Neural cell (in vitro differentiated cells): ENCODE measurements at regions not wholly inside any gene's neighbourhood (a gene's known extent, or its start where the extent isn't known, plus 50 kb on each side); places are given as distances from the start of the nearest gene placed in this dataset.

ENCODE experiments used
- H2AFZ ChIP-seq: fragments of 200-600, 300-800 bp; sonication (generic), shearing (Covaris generic); 2 replicates; pipeline ENCODE4 v1.6.0; 2014; ENCODE audit warnings: low read depth, mild to moderate bottlenecking, antibody characterized with exemption, low read length, moderate library complexity
- H3F3A ChIP-seq: fragments of 200-600 bp; shearing (Covaris generic); 2 replicates; pipeline ENCODE4 v1.6.1; 2016; ENCODE audit warnings: mild to moderate bottlenecking, moderate library complexity, mixed read lengths, antibody characterized with exemption, low read length; ENCODE audit not compliant: insufficient read depth, poor library complexity, severe bottlenecking
- H3K27ac ChIP-seq: fragments of 200-600, 300-800 bp; sonication (generic), shearing (Covaris generic); 2 replicates; pipeline ENCODE4 v1.5.1; 2014; ENCODE audit warnings: mild to moderate bottlenecking, low read length, moderate library complexity
- H3K27me3 ChIP-seq: fragments of 300-800, 200-600 bp; sonication (generic), shearing (Covaris generic); 2 replicates; pipeline ENCODE4 v1.6.0; 2014; ENCODE audit warnings: mild to moderate bottlenecking, low read depth, low read length, moderate library complexity; ENCODE audit not compliant: insufficient read depth
- H3K36me3 ChIP-seq: fragments of 300-800, 200-600 bp; sonication (generic), shearing (Covaris generic); 2 replicates; pipeline ENCODE4 v1.5.1; 2014; ENCODE audit warnings: mild to moderate bottlenecking, antibody characterized with exemption, low read length, moderate library complexity; ENCODE audit not compliant: insufficient read depth
- H3K4me2 ChIP-seq: fragments of 300-800, 200-600 bp; sonication (generic), shearing (Covaris generic); 2 replicates; pipeline ENCODE4 v1.6.0; 2014; ENCODE audit warnings: mild to moderate bottlenecking, low read length
- H3K4me3 ChIP-seq: fragments of 300-800, 200-600 bp; sonication (generic), shearing (Covaris generic); 2 replicates; pipeline ENCODE4 v1.5.1; 2014; ENCODE audit warnings: mild to moderate bottlenecking, low read length, moderate library complexity
- H3K79me2 ChIP-seq: fragments of 200-600 bp; shearing (Covaris generic); replicated peaks from 2 replicates; pipeline ENCODE4 v1.6.0; 2014; ENCODE audit warnings: mild to moderate bottlenecking, low read length, moderate library complexity; ENCODE audit not compliant: insufficient read depth
- H3K9ac ChIP-seq: fragments of 300-800, 200-600 bp; sonication (generic), shearing (Covaris generic); 2 replicates; pipeline ENCODE4 v1.6.1; 2016; ENCODE audit warnings: mild to moderate bottlenecking, low read length, mixed read lengths
- H3K9me2 ChIP-seq: fragments of 200-600 bp; shearing (Covaris generic); 2 replicates; pipeline ENCODE4 v1.6.1; 2016; ENCODE audit warnings: mild to moderate bottlenecking, low read length, mixed read lengths; ENCODE audit not compliant: insufficient read depth
- H3K9me3 ChIP-seq: fragments of 200-600, 300-800 bp; sonication (generic), shearing (Covaris generic); 2 replicates; pipeline ENCODE4 v1.6.1; 2016; ENCODE audit warnings: mild to moderate bottlenecking, mixed run types, low read length, moderate library complexity, mixed read lengths
- H4K20me1 ChIP-seq: fragments of 200-600 bp; shearing (Covaris generic); 2 replicates; pipeline ENCODE4 v1.6.1; 2016; ENCODE audit warnings: mild to moderate bottlenecking, mixed run types; ENCODE audit not compliant: insufficient read depth
- CTCF ChIP-seq: fragments of 450-650 bp; IDR thresholded peaks from 2 replicates; pipeline ENCODE4 v1.5.1; 2014; ENCODE audit warnings: antibody characterized with exemption, mild to moderate bottlenecking, moderate library complexity; ENCODE audit not compliant: poor library complexity, severe bottlenecking
- EP300 ChIP-seq: fragments of 450-650 bp; conservative IDR thresholded peaks from 2 replicates; pipeline ENCODE4 v1.6.1; 2014; ENCODE audit warnings: antibody characterized with exemption, mild to moderate bottlenecking, moderate library complexity; ENCODE audit not compliant: poor library complexity, severe bottlenecking
- EZH2 ChIP-seq: fragments of 200-600, 300-800 bp; shearing (Covaris generic), sonication (generic); IDR thresholded peaks from 2 replicates; pipeline ENCODE4 v1.6.1; 2014; ENCODE audit warnings: antibody characterized with exemption, low read length, borderline replicate concordance, mild to moderate bottlenecking; ENCODE audit not compliant: insufficient read depth, poor library complexity, severe bottlenecking
- MXI1 ChIP-seq: fragments of 450-650 bp; conservative IDR thresholded peaks from 2 replicates; pipeline ENCODE4 v1.6.1; 2014; ENCODE audit warnings: antibody characterized with exemption, mild to moderate bottlenecking; ENCODE audit not compliant: poor library complexity, severe bottlenecking
- POLR2AphosphoS5 ChIP-seq: IDR thresholded peaks from 2 replicates; pipeline ENCODE4 v1.6.1; 2012
- RAD21 ChIP-seq: fragments of 450-650 bp; conservative IDR thresholded peaks from 2 replicates; pipeline ENCODE4 v1.6.1; 2014; ENCODE audit warnings: antibody characterized with exemption, mild to moderate bottlenecking, moderate library complexity
- REST ChIP-seq: IDR thresholded peaks from 2 replicates; pipeline ENCODE4 v1.6.1; 2012; ENCODE audit warnings: borderline replicate concordance
- SMC3 ChIP-seq: fragments of 450-650 bp; conservative IDR thresholded peaks from 2 replicates; pipeline ENCODE4 v1.6.1; 2014; ENCODE audit warnings: antibody characterized with exemption, mild to moderate bottlenecking, moderate library complexity; ENCODE audit not compliant: poor library complexity
- TAF1 ChIP-seq: IDR thresholded peaks from 2 replicates; pipeline ENCODE4 v1.6.1; 2012; ENCODE audit warnings: low read depth

GRCh38 chr17:72401883-72402726 is 281.3 kb downstream of the SOX9 start:
- Histone ChIP-seq H2AFZ (no peak overlapping the region), H4K20me1 (no peaks in the 10 kb centered on the region), H3K9me3 (no peaks in the 10 kb centered on the region), H3K79me2 (no peaks in the 10 kb centered on the region), H3K9me2 (no peaks in the 10 kb centered on the region), H3K36me3 (no peaks in the 10 kb centered on the region), H3K9ac (no peak overlapping the region), H3K4me3 (no peak overlapping the region), H3F3A (no peaks in the 10 kb centered on the region), H3K27me3 (no peaks in the 10 kb centered on the region), H3K27ac (no peak overlapping the region), H3K4me2 (no peak overlapping the region)
- TF ChIP-seq REST (no peak), SMC3 (no peak), RAD21 (no peak), MXI1 (no peak), TAF1 (no peak), POLR2AphosphoS5 (no peak), EP300 (no peak), EZH2 (no peak), CTCF (no peak)

- no peak overlapping the region for H3K4me3 ChIP-seq
- H3K27ac ChIP-seq: no peak overlapping the region
- no peak overlapping the region for H3K4me2 ChIP-seq
- H3K9me3 ChIP-seq: no peaks in the 10 kb centered on the region
- H3K79me2 ChIP-seq: no peaks in the 10 kb centered on the region
- no peak overlapping the region for H2AFZ ChIP-seq
- no peaks in the 10 kb centered on the region for H3F3A ChIP-seq
- H3K9ac ChIP-seq: no peak overlapping the region
- TF ChIP-seq REST (no peak), EZH2 (no peak), TAF1 (no peak), EP300 (no peak), CTCF (no peak), POLR2AphosphoS5 (no peak), SMC3 (no peak), RAD21 (no peak), MXI1 (no peak)
- no peaks in the 10 kb centered on the region for H3K27me3 ChIP-seq
- no peaks in the 10 kb centered on the region for H3K9me2 ChIP-seq
- H4K20me1 ChIP-seq: no peaks in the 10 kb centered on the region
- H3K36me3 ChIP-seq: no peaks in the 10 kb centered on the region
Measured at GRCh38 chr17:72402727-72403210, 281.9 kb downstream of the SOX9 start.
